Kidney tubule cell (primary cell): ENCODE measurements at regions not wholly inside any gene's neighbourhood (a gene's known extent, or its start where the extent isn't known, plus 50 kb on each side); places are given as distances from the start of the nearest gene placed in this dataset.

Experiments used
- DNase-seq: peaks from one replicate; pipeline ENCODE4 v3.0.0-alpha.2; 2018; ENCODE audit warnings: low spot score

- DNase-seq, result no peak
Measured at GRCh38 chr17:14481664-14482063, 180.8 kb downstream of the HS3ST3B1 start.

DNA sequence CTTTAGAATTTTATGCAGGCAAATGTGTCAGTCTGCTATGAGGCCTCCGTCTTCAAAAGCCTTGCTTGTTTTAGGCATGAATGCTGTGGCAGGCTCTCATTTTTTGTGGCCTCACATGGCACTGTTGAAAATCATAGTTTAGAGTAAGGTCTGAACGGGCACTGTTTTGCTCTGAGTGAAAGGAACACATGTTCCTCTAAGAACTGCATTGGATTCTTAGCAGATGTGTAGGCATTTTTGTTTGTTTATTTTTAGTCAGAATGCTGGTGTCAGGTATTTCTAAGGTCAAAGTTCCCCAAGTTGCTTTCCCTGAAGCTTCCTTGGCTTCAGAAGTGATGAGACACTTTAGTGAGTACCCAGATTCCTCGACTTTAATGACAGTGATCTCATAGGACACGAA, 173.7 kb downstream of the HS3ST3B1 start:
- DNase-seq, result no peak

DNA sequence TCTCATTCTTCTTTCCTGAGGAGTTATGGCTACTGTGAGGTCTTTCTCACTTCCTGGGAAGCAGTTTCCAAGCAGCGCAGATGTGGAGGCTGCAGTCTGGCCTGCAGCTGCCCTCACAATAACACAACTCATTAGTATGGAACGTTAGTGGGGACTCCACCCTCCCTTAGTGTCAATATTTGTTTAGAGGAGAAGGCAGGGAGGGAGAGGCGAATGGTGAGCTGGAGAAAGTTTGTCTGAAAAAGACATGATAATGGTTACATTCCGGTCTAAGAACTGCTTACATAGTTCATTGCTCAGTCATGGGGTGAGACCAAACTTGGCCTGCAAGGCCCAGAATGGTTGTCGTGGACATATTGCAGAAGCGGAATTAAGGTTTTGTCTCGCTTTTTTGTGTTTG, 170.2 kb downstream of the HS3ST3B1 start:
- DNase-seq, result no peak

- no peak for DNase-seq
Measured at GRCh38 chr17:14470417-14470816, 169.5 kb downstream of the HS3ST3B1 start.

DNA sequence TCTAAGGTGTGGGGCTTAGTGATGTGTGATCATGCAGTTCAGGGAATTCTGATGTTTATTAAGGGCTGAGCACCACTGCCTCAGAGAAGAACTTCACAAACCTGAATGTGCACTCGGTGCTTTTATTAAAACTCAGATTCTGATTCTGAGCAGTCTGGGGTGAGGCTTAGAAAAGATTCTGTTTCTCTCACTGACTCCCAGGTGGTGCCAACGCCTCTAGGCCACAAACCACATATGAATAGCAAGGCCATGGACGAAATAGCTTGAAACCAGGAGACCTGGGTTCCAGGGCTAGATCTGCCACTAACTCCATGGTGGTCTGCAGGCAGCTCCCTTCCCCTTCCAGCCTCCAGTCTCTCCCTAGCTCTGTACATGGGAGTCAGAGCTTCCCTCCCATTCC, 169.1 kb downstream of the HS3ST3B1 start:
- DNase-seq, result no peak

GRCh38 chr17:14468858-14469257, 168.0 kb downstream of the HS3ST3B1 start:
- DNase-seq, result no peak

GRCh38 chr17:14461227-14461548, 160.3 kb downstream of the HS3ST3B1 start:
- no peak for DNase-seq

DNA sequence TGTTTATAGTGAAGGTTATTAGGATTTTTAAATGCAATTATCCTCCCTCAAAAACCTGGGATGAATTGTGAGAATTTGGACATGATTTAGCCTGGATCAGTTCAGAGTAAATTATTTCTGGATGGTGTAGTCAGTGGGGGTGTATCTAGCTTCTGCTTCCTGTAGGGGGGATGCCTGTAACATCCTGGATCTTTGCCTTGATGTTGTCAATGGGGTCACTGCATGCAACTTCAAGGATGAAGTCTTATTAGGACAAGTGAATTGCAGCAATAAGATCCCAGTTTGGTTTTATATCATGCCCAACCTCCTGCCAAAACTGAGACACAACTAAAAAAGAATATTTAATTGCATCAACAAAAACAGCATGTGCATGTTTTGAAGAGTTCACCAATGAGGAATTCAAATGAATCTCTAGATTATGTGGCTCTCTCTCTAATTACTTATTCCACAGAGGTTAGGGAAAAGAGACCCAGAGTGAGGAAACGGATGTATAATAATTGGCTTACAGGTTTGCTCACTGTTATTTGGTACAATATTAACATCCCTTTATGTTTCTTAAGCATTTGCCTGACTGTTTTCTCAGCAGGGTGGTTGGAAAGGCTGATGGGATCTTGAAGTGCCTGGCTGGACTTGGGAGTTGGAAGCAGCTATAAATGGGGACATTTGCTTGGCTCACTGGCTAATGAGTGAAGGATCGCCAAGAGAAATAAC, 159.8 kb downstream of the HS3ST3B1 start:
- DNase-seq, result no peak

GRCh38 chr17:14459955-14460354, 159.1 kb downstream of the HS3ST3B1 start:
- DNase-seq, result no peak

DNA sequence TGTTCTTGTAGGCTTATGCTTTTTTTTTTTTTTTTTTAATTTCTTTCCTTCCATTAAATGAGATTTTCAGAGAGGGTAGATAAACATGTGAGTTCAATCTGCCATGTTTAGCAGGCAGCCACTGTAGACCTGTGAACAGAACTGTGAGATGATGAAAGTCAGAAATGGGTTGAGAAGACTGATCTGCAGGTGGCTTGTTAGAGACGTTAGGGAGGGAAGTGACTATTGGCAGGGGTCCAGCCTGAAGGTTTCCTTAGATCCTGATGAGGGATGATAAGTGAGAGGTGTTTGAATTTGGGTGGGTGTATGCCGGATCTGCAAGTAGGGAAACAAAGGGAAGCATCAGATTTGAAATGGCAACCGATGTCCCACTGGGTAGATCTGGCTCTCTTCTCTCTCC, 157.8 kb downstream of the HS3ST3B1 start:
- no peak for DNase-seq

- DNase-seq, result no peak
Measured at GRCh38 chr17:14454746-14455145, 153.9 kb downstream of the HS3ST3B1 start.

- no peak for DNase-seq
Measured at GRCh38 chr17:14452856-14453255, 152.0 kb downstream of the HS3ST3B1 start.

GRCh38 chr17:14451729-14452191, 150.9 kb downstream of the HS3ST3B1 start:
- no peak for DNase-seq

GRCh38 chr17:14448818-14449217, 147.9 kb downstream of the HS3ST3B1 start:
- no peak for DNase-seq

- no peak for DNase-seq
Measured at GRCh38 chr17:14446825-14447224, 145.9 kb downstream of the HS3ST3B1 start.

GRCh38 chr17:14444915-14445314, 144.0 kb downstream of the HS3ST3B1 start:
- no peak for DNase-seq

GRCh38 chr17:14442798-14443528, 142.1 kb downstream of the HS3ST3B1 start:
- DNase-seq, result no peak

DNA sequence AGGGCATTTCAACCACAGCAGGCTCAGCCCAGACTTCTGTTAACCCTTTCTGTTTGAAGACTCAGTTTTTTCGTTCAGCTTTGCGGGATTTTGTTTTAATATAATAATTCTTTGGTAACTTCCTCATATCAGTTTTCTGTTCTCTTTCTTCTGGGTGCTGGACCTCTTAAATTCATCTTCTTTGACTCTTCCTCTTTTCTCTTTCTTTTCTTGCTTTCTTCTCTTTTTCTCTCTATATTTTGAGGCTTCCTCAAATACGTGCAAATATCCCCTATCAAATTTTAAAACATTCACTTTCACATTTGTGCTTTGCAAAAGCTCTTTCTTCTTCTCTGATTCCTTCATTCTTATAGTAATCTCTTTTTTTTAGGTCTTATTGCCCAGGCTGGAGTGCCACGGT, 136.3 kb downstream of the HS3ST3B1 start:
- no peak for DNase-seq

DNA sequence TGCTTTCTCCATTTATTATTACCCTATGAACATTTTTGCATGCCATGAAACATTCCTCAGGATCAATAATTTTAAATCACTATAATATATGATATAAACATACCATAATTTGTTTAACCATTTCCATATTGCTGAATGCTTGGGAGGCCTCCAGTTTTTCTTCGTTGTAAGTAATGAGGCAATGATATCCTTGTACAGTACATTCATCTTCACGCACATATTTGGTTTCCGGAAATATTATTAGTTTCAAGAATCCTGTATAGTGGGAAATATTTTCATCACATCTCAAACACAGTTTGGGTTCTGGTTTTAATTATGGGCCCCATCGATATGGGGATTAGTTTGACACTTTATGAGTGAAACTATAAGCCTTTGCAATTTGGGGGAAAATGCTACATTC, 135.4 kb downstream of the HS3ST3B1 start:
- DNase-seq, result no peak

- no peak for DNase-seq
Measured at GRCh38 chr17:14434506-14434905, 133.6 kb downstream of the HS3ST3B1 start.

GRCh38 chr17:14432079-14432478, 131.2 kb downstream of the HS3ST3B1 start:
- no peak for DNase-seq

- no peak for DNase-seq
Measured at GRCh38 chr17:14429084-14429483, 128.2 kb downstream of the HS3ST3B1 start.

GRCh38 chr17:14428648-14429029, 127.8 kb downstream of the HS3ST3B1 start:
- DNase-seq, result no peak
